Right renal cortex interstitium (tissue), 3 donors: ENCODE measurements at regions not wholly inside any gene's neighbourhood (a gene's known extent, or its start where the extent isn't known, plus 50 kb on each side); places are given as distances from the start of the nearest gene placed in this dataset.

Source experiments
- DNase-seq, 3 donors: peaks; one replicate each; pipeline ENCODE4 v3.0.0-alpha.2; 2013; ENCODE audit warnings: low read depth in 3 of 3, low spot score in 2 of 3

DNA sequence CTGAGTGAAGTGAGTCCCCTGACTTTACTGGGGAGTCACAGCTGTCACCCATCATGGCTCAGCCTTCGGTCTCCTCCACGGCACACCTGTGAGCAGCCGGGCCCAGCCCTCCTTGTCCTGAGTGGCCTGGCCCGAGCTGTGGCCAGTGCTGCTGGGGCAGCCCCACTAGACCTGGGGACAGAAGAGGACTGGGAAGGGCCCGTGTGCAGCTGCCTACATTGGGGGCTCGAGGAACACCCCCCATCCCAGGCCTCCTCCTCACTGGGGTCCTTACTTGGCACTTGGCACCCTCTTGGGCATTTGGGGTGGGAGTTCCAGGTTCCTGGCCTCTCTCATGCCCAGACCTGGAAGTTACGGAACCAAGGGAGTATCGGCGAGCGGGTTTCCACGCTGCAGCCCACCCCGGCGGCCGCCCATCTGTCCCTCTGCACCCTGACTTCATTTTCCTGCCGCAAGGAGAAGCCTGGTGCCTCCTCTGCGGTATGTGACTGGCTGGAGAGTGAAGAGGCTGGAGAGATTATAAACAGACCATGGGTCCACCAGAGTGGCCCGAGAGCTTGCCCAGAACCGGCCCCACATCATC lies 179.7 kb downstream of the KIF26A start:
- DNase-seq, result no peak

DNA sequence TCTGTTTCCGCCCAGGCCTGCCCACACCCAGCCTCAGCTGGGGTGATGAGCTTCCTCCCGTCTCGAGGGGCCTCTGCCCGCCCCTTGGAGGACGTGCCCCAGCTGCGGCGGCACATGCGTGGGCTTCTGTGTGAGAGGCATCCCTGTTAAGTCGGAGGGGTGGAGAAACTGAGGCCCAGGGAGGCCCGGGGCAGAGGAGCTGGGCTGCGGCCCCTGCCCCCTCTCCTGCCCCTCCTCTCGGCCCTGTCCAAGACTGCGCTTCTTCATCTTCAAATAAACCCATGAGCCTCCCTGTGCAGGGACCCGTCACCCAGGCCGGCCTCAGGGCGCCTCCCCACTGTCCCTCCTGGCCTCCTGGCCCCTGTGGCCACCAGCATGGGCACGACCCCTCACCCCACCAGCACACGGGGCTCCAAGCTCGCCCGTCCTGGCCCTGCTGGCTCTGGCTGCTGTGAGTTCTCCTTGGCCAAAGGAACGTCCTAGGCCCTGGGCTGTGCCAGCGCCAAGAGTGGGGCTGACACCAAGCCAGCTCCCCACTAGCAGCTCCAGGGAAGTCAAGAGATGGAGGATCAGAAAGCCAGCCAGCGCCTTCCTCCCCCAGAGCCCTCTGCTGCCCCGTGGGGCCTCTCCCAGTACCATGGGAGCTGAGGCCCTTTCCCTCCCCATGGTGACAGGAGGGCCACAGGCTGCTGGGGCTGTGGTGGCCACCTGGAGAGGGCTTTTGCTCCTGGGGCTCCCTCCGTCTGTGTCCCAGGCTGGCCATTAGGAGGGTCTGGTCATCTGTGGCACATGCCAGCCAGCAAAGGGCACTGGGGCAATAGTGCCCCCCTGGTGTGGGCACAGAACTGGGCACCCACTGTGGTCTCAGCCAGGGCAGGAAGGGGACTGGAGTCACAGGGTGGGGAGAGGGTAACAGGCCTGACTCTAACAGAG lies 180.4 kb downstream of the KIF26A start:
- no peak for DNase-seq

DNA sequence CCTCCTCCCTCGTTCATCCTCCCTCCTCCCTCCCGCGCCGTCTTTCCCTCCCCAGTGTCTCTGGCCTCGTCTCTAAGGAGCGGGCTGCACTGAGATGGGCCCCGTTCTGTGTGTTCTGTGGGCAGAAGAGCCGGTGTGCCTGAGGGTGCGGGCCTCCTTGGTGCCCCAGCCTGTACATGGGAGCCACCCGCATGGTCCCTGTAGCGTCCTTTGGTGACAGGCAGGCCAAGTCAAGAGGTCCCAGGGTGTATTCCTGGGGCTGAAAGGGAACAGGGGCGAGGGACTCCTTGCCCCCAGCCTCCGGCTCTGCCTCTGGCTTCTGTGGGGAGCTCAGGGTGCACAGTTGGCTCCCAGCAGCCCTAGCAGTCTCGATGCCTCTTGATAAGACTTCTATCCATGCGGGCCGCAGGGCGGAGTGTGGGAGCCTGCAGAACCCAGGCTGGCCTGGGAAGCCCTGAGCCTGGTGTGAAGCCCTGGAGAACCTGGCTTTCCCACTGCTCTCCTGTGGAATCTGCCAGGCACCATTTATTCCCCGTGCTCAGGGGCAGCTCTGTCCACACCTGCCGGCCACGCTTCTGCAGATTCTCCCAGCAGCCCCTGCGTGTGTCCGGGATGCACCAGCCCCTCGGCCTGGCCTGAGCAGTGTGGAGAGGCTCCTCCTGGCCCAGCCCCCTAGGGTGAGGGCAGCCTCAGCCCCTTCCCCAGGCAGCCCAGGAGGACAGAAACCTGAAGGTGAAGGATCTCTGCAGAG lies 181.3 kb downstream of the KIF26A start:
- no peak for DNase-seq

GRCh38 chr14:104320611-104321086 lies 182.3 kb downstream of the KIF26A start:
- DNase-seq, result no peak

DNA sequence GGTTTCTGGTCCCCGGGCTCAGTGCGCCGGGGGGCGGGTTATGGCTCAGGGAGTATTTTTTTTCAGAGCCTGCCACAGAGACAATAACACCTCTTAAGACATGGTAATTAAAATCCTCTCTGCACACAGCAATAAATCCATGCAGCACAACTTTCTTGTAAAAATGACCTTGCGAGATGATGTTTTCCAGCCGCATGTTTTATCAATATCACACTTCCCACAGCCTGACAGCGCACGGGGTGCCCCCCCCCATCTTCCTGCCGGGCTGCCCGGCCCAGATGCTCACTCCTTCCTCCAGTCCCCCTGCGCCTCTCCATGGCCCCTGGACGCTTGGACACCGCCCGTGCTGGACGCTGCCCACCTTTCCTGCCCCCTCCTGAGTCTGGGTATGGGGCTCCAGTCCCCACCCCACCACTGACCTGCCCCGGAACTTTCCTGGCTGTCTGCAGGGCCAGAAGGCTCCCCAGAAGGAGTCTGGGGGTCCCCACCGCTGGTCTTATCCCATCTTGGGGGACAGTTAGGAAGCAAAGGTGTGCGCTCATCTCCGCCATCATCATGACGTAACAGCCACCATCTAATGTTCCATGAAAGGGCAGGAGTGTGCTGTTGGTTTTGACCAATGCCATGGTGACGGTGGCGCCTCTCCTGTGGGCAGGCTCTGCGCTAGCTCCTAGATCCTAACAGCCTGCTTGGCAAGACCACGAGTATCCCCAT lies 182.9 kb downstream of the KIF26A start:
- no peak for DNase-seq

- no peak for DNase-seq
Observed at GRCh38 chr14:104321802-104322130, 183.4 kb downstream of the KIF26A start.

- no peak for DNase-seq
Observed at GRCh38 chr14:104322531-104323366, 184.4 kb downstream of the KIF26A start.

DNA sequence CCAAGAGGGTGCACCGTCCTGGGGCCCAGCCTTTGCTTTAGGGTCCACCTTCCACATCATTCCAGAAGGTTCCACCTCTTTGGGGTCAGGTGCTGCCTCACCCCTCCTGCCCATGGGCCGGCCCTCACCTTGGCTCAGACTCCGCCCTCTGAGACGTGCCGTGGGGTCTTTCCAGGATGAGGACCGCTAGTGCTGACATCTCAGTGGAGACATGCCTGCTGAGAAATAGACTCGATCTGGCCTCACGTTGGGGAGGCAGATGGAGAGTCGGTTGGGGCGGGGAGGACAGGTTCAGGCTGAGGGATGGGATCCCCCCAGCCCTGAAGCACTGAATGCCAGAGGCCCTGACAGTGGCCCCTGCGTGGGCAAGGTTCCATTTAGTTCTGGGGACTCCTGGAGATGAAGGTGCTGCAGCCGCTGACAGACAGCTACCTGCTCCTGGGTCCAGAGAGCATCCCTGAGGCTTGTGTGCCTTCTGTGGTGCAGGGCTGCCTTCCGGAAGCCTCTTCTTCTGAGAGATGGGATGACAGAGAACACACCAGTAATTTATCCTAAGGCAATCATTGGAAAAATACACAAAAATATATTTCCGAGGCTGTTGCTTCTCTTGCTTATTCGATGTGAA lies 185.3 kb downstream of the KIF26A start:
- no peak for DNase-seq

DNA sequence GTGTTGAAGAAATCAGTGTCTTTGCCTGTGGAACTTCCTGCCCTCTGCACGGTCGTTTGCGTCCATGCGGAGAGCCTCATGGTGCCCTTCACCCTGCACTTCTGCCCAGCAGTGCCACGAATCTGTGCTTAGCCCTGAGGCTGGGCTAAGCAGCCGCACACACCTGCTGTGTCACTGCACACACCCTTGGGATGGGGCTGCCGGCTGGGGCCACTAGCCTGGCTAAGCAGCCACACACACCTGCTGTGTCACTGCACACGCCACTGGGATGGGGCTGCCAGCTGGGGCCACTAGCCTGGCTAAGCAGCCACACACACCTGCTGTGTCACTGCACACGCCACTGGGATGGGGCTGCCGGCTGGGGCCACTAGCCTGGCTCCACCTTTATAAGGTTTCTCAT lies 188.5 kb downstream of the KIF26A start:
- no peak for DNase-seq

DNA sequence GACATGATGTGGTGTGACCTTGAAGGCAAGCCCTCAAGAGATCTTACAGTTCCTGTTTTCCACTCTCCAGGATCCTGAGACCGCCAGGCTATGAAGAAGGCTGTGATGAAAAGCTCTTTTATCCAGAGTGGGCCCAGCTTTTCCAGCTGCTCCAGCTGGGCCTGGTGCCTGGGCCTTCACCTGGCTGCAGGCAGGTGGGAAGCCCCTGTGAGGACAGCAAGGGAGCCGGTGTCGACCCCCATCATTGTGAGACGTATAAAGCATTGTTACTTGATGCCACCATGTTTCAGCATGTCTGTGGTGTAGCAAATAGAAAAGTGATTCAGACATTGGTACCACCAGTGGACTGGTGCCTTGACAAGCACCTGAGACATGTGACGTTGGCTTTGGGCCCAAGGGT lies 190.2 kb downstream of the KIF26A start:
- no peak for DNase-seq

DNA sequence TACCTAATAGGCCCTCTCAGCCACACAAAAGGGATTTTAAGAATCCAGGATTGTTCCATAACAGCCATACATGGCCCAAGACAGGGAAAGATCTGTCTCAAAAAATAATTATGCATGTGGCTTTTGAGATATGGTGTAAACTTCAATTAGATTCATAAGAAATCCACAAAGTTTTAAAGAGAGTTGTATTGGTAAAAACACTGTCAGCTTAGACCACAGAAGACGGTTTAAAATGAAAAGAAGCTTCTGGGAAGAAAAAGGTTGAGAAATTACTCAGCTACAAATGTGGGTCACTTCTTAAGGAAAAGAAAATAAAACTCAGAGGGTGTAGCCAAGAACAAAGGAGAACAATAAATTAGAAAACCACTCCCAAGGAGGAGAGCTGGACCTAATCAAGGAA lies 191.4 kb downstream of the KIF26A start:
- DNase-seq, result no peak

- no peak for DNase-seq
Observed at GRCh38 chr14:104331871-104332605, 193.7 kb downstream of the KIF26A start.

GRCh38 chr14:104332634-104333270 lies 194.4 kb downstream of the KIF26A start:
- no peak for DNase-seq

DNA sequence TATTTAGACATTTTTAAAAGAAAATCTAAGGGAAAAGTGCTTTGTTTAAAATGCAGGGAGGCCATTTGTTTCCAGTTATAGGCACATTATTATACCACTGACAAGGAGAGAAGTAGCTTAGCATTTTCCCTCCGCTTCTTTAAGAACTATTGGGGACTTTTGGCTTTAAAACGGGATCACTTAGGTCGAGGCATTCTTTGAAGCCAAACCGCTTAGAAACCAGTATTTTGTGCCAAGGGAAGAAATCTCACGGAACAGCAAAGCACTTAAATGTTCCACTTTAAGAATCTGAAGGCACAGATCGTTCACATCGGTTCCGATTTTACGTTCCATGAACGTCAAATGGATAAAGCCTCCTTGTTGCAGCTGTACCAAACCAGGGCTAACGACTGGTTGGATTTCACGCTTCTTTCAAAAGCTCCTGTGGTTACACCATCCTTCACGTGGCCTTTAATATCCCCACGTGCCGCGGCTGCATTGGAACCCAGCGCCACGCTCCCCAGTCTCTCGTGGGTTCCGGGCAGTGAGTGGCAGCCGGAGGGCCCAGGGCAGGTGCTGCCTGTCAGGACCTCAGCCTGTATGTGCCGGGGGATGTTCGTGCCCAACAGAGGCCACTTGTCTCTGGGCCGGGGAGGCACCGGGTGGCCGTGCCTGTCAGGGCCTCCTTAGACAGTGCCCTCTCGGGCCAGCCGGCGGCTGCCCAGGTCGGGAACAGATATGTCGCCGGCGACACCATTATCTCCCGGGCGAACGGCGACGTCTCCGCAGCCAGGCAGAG lies 195.4 kb downstream of the KIF26A start:
- no peak for DNase-seq

DNA sequence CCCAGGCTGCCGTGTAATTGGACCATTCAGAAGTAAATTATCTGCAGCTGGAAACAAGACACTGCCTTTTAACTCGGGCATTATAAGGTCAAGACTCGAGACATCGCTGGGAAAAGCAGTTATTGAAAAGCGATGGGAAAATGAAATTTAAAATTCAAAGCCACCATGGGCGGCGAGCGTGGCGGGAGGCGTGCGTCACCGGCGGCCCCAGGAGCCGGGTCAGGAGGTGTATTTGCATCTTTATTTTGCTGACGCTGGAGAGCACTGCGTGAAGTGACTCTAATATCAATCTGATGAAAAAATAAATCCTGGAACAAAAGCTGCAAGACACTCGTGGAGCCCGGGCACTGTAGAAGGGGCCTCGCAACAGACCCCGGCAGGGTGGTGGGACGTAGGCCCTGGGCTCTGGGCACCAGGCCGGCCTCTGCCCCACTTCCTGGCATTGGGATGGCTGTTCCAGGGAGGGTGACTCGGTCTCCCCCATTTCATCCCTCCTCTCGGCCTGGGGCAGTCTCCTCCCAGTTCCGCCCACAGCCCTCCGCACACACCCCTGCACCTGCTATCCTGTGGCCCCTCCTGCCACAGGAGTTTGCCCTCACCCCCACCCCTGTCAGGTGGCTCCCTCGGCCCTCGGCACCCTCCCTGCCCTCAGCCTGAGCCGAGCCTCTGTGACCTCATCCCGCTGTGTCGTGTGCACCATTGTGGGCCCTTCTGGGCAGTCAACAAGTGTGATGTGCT lies 196.2 kb downstream of the KIF26A start:
- no peak for DNase-seq

GRCh38 chr14:104335176-104335575 lies 196.8 kb downstream of the KIF26A start:
- DNase-seq, result no peak

DNA sequence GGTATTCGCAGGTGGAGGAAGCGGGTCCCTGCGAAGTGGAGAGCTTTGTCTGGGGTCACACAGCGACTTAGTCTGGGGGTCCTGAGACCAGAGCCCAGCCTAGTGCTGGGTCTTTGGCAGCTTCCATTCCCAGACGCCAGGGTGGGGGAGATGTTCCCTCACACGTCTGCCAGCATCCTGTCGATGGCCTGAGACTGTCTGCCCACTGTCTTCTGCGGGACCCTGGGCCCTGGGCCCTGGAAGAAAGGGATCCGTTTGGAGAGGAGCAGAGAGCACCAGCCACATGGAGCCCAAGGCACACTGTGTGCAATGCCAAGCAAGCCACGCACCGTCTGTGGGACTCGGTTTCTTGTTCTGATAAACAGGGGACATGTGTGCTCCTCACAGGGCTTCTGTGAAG lies 197.2 kb downstream of the KIF26A start:
- no peak for DNase-seq
